CD14-positive monocyte (primary cell): ENCODE measurements at regions not wholly inside any gene's neighbourhood (a gene's known extent, or its start where the extent isn't known, plus 50 kb on each side); places are given as distances from the start of the nearest gene placed in this dataset.

ENCODE experiments used
- DNase-seq, 3 donors: peaks; one replicate each; pipeline ENCODE4 v3.0.0-alpha.2; 2011 to 2022
- H2AFZ ChIP-seq: 2 replicates; pipeline ENCODE4 v1.6.0; 2012; ENCODE audit warnings: mild to moderate bottlenecking, low read depth, low read length, inconsistent platforms; ENCODE audit not compliant: insufficient read depth, poor library complexity, severe bottlenecking
- H3K27ac ChIP-seq, 2 donors: 1 replicate in 1 of 2; 2 replicates in 1 of 2; pipeline ENCODE4 v1.5.1; 2012 to 2013; ENCODE audit warnings: low read length in 2 of 2, control low read depth in 1 of 2, inconsistent platforms in 1 of 2, low read depth in 1 of 2, mild to moderate bottlenecking in 1 of 2
- H3K27me3 ChIP-seq, 2 donors: one replicate each; pipeline versions ENCODE4 v1.6.0 to v1.6.1; 2011 to 2013; ENCODE audit warnings: low read length in 2 of 2; ENCODE audit not compliant: control insufficient read depth in 2 of 2, insufficient read depth in 2 of 2
- H3K36me3 ChIP-seq, 2 donors: replicated peaks in 1 of 2; 1 replicate in 1 of 2; 2 replicates in 1 of 2; pipeline versions ENCODE4 v1.5.1 to v1.6.1; 2012 to 2013; ENCODE audit warnings: low read length in 2 of 2, control low read depth in 1 of 2, inconsistent platforms in 1 of 2, mild to moderate bottlenecking in 1 of 2; ENCODE audit not compliant: insufficient read depth in 2 of 2, control insufficient read depth in 1 of 2
- H3K4me1 ChIP-seq, 2 donors: 1 replicate in 1 of 2; 2 replicates in 1 of 2; pipeline versions ENCODE4 v1.5.1 to v1.6.1; 2012 to 2013; ENCODE audit warnings: low read length in 2 of 2, control low read depth in 1 of 2, inconsistent platforms in 1 of 2, mild to moderate bottlenecking in 1 of 2, moderate library complexity in 1 of 2; ENCODE audit not compliant: insufficient read depth in 2 of 2, control insufficient read depth in 1 of 2
- H3K4me2 ChIP-seq: replicated peaks from 2 replicates; pipeline ENCODE3; 2012; ENCODE audit warnings: low read length, moderate library complexity, mild to moderate bottlenecking; ENCODE audit not compliant: poor library complexity, severe bottlenecking; ENCODE audit errors: extremely low read depth
- H3K4me3 ChIP-seq, 3 experiments: fragments of 200-600 bp in 1 of 3; sonication (generic) in 1 of 3; replicated peaks in 1 of 3; 1 replicate in 2 of 3; 2 replicates in 1 of 3; pipeline ENCODE4 v1.5.1; 2011 to 2013; ENCODE audit warnings: low read length in 3 of 3, mild to moderate bottlenecking in 3 of 3, control low read depth in 2 of 3, low read depth in 2 of 3, inconsistent platforms in 1 of 3, moderate library complexity in 1 of 3
- H3K79me2 ChIP-seq: 2 replicates; pipeline ENCODE4 v1.6.0; 2012; ENCODE audit warnings: mild to moderate bottlenecking, control low read depth, inconsistent platforms, low read length, moderate library complexity; ENCODE audit not compliant: insufficient read depth
- H3K9ac ChIP-seq: 2 replicates; pipeline ENCODE4 v1.6.0; 2017; ENCODE audit warnings: low read length, mild to moderate bottlenecking; ENCODE audit not compliant: insufficient read depth, poor library complexity, severe bottlenecking
- H3K9me3 ChIP-seq, 2 donors: replicated peaks in 1 of 2; 1 replicate in 1 of 2; 2 replicates in 1 of 2; pipeline versions ENCODE4 v1.5.1 to v1.6.1; 2012 to 2013; ENCODE audit warnings: low read length in 2 of 2, control low read depth in 1 of 2; ENCODE audit not compliant: control insufficient read depth in 1 of 2, insufficient read depth in 1 of 2
- H4K20me1 ChIP-seq: 2 replicates; pipeline ENCODE4 v1.6.0; 2012; ENCODE audit warnings: mild to moderate bottlenecking, low read length, control low read depth, moderate library complexity; ENCODE audit not compliant: insufficient read depth
- H3K27ac Mint-ChIP-seq, 7 donors: one replicate each; pipeline ENCODE4 v1.8.0; 2020; ENCODE audit warnings: mild to moderate bottlenecking in 7 of 7, mixed read lengths in 7 of 7, moderate library complexity in 6 of 7, inconsistent platforms in 2 of 7
- H3K27me3 Mint-ChIP-seq, 3 donors: one replicate each; pipeline ENCODE4 v1.8.0; 2021 to 2022; ENCODE audit warnings: low read depth in 3 of 3, mild to moderate bottlenecking in 3 of 3, mixed read lengths in 3 of 3, moderate library complexity in 3 of 3, inconsistent platforms in 1 of 3
- H3K36me3 Mint-ChIP-seq, 2 donors: one replicate each; pipeline ENCODE4 v1.8.0; 2020; ENCODE audit warnings: mixed read lengths in 2 of 2, inconsistent platforms in 1 of 2, mild to moderate bottlenecking in 1 of 2
- H3K4me1 Mint-ChIP-seq: one replicate; pipeline ENCODE4 v1.8.0; 2020; ENCODE audit warnings: mild to moderate bottlenecking, mixed read lengths
- H3K4me3 Mint-ChIP-seq, 2 donors: one replicate each; pipeline ENCODE4 v1.8.0; 2020; ENCODE audit warnings: mild to moderate bottlenecking in 2 of 2, mixed read lengths in 2 of 2, moderate library complexity in 1 of 2
- H3K9me3 Mint-ChIP-seq, 7 donors: one replicate each; pipeline ENCODE4 v1.8.0; 2020 to 2022; ENCODE audit warnings: mixed read lengths in 7 of 7, mild to moderate bottlenecking in 6 of 7, moderate library complexity in 6 of 7, inconsistent platforms in 2 of 7
- CTCF ChIP-seq: fragments of 200-600 bp; IDR thresholded peaks from one replicate; pipeline ENCODE4 v1.8.0; 2022; ENCODE audit warnings: antibody characterized with exemption, mild to moderate bottlenecking
- WGBS: methylation state at CpG from one replicate; pipeline ENCODE4 v1.1.5; 2013; ENCODE audit warnings: missing lambda C conversion rate; ENCODE audit not compliant: insufficient coverage; 5-methylcytosine and 5-hydroxymethylcytosine counted together
- intact Hi-C, 2 donors: fragments of 100-400 bp; cut with micrococcal nuclease; formaldehyde crosslinking; loops; one replicate each; pipeline versions ENCODE4 v1.15.0 to v1.15.1; 2023

DNA sequence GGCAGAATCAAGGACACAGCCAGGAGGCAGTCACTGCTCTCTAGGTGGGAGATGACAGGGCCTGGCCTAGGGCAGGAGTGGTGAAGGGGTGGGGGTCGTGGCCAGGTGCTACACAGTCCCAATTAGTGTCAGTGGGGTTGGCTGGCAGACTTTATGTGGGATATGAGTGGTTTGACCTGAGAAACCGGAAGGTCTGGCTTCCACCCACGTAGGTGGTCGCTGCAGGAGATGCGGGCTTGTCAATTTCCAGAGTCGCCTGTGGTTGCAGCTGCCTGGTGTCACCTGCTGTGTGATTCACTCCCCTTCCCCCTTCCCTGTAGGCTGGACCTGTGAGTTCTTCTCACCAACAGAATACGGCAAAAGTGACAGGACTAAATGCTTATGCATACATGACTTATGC lies 124.3 kb downstream of the KLF6 start:
- Histone ChIP-seq H3K27ac (no peak overlapping the region), H3K36me3 (no peaks in the 10 kb centered on the region), H3K9ac (no peak overlapping the region), H2AFZ (no peak overlapping the region), H3K9me3 (no peaks in the 10 kb centered on the region), H3K79me2 (no peaks in the 10 kb centered on the region), H3K4me2 (no peak overlapping the region), H3K27me3 (no peaks in the 10 kb centered on the region), H4K20me1 (no peaks in the 10 kb centered on the region), H3K4me1 (peaks cover 3 to 4% of the 10 kb centered on the region in 2 donors), H3K4me3 (no peak overlapping the region)
- no peak for DNase-seq
- Mint-ChIP-seq H3K4me3 (no peak overlapping the region), H3K27ac (no peak overlapping the region), H3K4me1 (peaks cover 4% of the 10 kb centered on the region), H3K36me3 (no peaks in the 10 kb centered on the region), H3K9me3 (peaks cover 0 to 3% (median 0%) of the 10 kb centered on the region in 7 donors), H3K27me3 (peaks cover 3 to 11% (median 4%) of the 10 kb centered on the region in 3 donors)
- TF ChIP-seq CTCF, result no peak
- 98% methylated on average over 6 of the region's 7 CpGs for WGBS
- intact Hi-C loops, result no loop called here

DNA sequence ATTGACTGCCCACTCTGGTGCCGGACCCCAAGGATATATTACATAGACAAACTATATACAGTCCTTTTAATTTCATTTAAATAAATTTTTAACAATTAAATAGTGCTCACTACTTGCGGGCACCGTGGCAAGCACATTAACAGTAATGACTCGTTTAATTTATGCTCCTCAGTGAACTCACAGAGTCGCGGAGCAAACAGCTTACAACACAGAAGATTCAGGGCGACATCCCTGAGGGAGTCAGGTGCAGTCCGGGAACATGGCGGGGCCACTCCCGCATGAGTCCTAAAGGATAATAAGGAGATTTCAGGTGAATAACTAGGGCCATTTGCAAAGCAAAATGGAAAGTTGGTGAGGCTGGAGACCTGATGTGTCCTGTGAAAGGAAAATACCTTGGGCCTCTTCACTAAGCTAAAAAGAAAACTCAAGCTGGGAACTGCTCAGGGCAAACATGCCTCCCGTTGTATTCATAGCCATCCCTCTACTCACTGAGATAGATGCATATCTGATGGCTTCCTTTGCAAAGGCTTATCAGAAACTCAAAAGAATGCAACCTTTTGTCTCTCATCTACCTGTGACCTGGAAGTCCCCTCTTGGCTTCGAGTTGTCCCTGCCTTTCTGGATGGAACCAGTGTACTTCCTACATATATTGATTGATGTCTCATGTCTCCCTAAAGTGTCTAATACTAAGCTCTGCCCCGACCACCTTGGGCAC lies 125.6 kb downstream of the KLF6 start:
- Histone ChIP-seq H3K4me3 (no peak overlapping the region), H3K9me3 (no peaks in the 10 kb centered on the region), H4K20me1 (no peaks in the 10 kb centered on the region), H3K36me3 (no peaks in the 10 kb centered on the region), H3K27ac (no peak overlapping the region), H3K4me2 (no peak overlapping the region), H3K27me3 (no peaks in the 10 kb centered on the region), H3K9ac (no peak overlapping the region), H2AFZ (no peak overlapping the region), H3K4me1 (peaks cover 11 to 13% of the 10 kb centered on the region in 2 donors), H3K79me2 (no peaks in the 10 kb centered on the region)
- no peak for DNase-seq
- no peak overlapping the region for H3K27ac Mint-ChIP-seq
- 98% methylated on average over 11 of the region's 13 CpGs for WGBS
- H3K4me1 Mint-ChIP-seq, result peaks cover 13% of the 10 kb centered on the region
- H3K27me3 Mint-ChIP-seq, result peaks cover 2 to 9% (median 3%) of the 10 kb centered on the region in 3 donors
- intact Hi-C loops, result no loop called here
- no peak overlapping the region for H3K4me3 Mint-ChIP-seq
- H3K36me3 Mint-ChIP-seq, result no peaks in the 10 kb centered on the region
- H3K9me3 Mint-ChIP-seq, result peaks cover 0 to 3% (median 0%) of the 10 kb centered on the region in 7 donors
- TF ChIP-seq CTCF, result no peak
